TTC549 (cell line): ENCODE measurements at regions not wholly inside any gene's neighbourhood (a gene's known extent, or its start where the extent isn't known, plus 50 kb on each side); places are given as distances from the start of the nearest gene placed in this dataset.
"Not testable (repeated sequence)": the region's sequence is repeated elsewhere in the genome, so short reads cannot be mapped to it uniquely, and the experiment has no call there.

Experiments
- FAIRE-seq: peaks from 2 replicates; lab custom pipeline; 2012; peaks lifted over from hg19 to GRCh38; lab: Jason Lieb, UNC

GRCh38 chr20:4431446-4431845 is 182.4 kb upstream of the ADRA1D start:
- no peak for FAIRE-seq

- not testable (repeated sequence) for FAIRE-seq
These were observed 181.7 kb upstream of the ADRA1D start for GRCh38 chr20:4430826-4431225.

- FAIRE-seq = no peak
These were observed 179.0 kb upstream of the ADRA1D start for GRCh38 chr20:4427940-4428586.

GRCh38 chr20:4418141-4418540 is 169.1 kb upstream of the ADRA1D start:
- no peak for FAIRE-seq

- FAIRE-seq = no peak
These were observed 166.2 kb upstream of the ADRA1D start for GRCh38 chr20:4415281-4415680.

GRCh38 chr20:4413314-4414049 is 164.4 kb upstream of the ADRA1D start:
- no peak for FAIRE-seq

GRCh38 chr20:4412216-4412615 is 163.1 kb upstream of the ADRA1D start:
- no peak for FAIRE-seq

- no peak for FAIRE-seq
These were observed 162.7 kb upstream of the ADRA1D start for GRCh38 chr20:4411744-4412143.

GRCh38 chr20:4406627-4407026 is 157.5 kb upstream of the ADRA1D start:
- no peak for FAIRE-seq

GRCh38 chr20:4401601-4402000 is 152.5 kb upstream of the ADRA1D start:
- FAIRE-seq = no peak

- FAIRE-seq = no peak
These were observed 135.9 kb upstream of the ADRA1D start for GRCh38 chr20:4384961-4385360.

GRCh38 chr20:4383961-4384360 is 134.9 kb upstream of the ADRA1D start:
- no peak for FAIRE-seq

- FAIRE-seq = no peak
These were observed 126.8 kb upstream of the ADRA1D start for GRCh38 chr20:4375881-4376280.

GRCh38 chr20:4373454-4373853 is 124.4 kb upstream of the ADRA1D start:
- FAIRE-seq = no peak

- no peak for FAIRE-seq
These were observed 122.7 kb upstream of the ADRA1D start for GRCh38 chr20:4371623-4372251.

GRCh38 chr20:4370851-4371250 is 121.8 kb upstream of the ADRA1D start:
- FAIRE-seq = no peak

- FAIRE-seq = no peak
These were observed 120.7 kb upstream of the ADRA1D start for GRCh38 chr20:4369798-4370124.

- no peak for FAIRE-seq
These were observed 120.2 kb upstream of the ADRA1D start for GRCh38 chr20:4369119-4369797.

GRCh38 chr20:4366076-4366475 is 117.0 kb upstream of the ADRA1D start:
- FAIRE-seq = no peak

GRCh38 chr20:4358552-4358951 is 109.5 kb upstream of the ADRA1D start:
- no peak for FAIRE-seq

- FAIRE-seq = no peak
These were observed 103.3 kb upstream of the ADRA1D start for GRCh38 chr20:4352348-4352747.

- FAIRE-seq = no peak
These were observed 101.0 kb upstream of the ADRA1D start for GRCh38 chr20:4350096-4350495.

- no peak for FAIRE-seq
These were observed 95.6 kb upstream of the ADRA1D start for GRCh38 chr20:4344670-4345069.
